ENCODE measurements at regions not wholly inside any gene's neighbourhood (a gene's known extent, or its start where the extent isn't known, plus 50 kb on each side); places are given as distances from the start of the nearest gene placed in this dataset.

DNA sequence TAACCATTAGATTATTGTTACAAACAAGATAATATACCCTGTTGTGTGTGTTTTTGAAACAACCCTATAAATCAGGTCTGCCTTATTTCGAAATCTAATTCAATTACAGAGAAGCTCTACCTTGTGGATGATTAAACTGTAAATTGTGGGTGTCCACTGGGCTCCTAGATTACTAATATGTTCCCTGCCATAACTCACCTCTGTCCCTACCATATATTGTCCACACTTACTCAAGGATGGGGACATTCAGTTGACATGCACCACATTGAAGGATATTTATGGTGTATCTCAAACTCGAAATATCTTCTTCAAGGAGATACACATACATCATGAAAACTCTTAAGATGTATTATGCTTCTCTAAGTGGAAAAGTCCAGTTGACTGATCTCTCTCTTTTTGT is 617.6 kb upstream of the EEF2KMT start:
- TF ChIP-seq, protein P1, sequence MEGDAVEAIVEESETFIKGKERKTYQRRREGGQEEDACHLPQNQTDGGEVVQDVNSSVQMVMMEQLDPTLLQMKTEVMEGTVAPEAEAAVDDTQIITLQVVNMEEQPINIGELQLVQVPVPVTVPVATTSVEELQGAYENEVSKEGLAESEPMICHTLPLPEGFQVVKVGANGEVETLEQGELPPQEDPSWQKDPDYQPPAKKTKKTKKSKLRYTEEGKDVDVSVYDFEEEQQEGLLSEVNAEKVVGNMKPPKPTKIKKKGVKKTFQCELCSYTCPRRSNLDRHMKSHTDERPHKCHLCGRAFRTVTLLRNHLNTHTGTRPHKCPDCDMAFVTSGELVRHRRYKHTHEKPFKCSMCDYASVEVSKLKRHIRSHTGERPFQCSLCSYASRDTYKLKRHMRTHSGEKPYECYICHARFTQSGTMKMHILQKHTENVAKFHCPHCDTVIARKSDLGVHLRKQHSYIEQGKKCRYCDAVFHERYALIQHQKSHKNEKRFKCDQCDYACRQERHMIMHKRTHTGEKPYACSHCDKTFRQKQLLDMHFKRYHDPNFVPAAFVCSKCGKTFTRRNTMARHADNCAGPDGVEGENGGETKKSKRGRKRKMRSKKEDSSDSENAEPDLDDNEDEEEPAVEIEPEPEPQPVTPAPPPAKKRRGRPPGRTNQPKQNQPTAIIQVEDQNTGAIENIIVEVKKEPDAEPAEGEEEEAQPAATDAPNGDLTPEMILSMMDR (IDR thresholded peaks at IDR 0.05; ENCODE audit: low read depth, low read length, poor library complexity, severe bottlenecking): no peak
- TF ChIP-seq EZH2phosphoT487 (IDR thresholded peaks at IDR 0.05; ENCODE audit: borderline replicate concordance, low read length): no peak
